B cell (primary cell): ENCODE measurements at regions not wholly inside any gene's neighbourhood (a gene's known extent, or its start where the extent isn't known, plus 50 kb on each side); places are given as distances from the start of the nearest gene placed in this dataset.

ENCODE experiments used
- ATAC-seq: fragments of 200-7000 bp; cut with Tn5 transposase; one replicate; pipeline ENCODE4 v1.10.0; 2021; ENCODE audit warnings: low read depth, mild to moderate bottlenecking, moderate number of reproducible peaks, moderate library complexity
- CTCF ChIA-PET: fragments of 350-600 bp; sonication (Branson Sonifier 250); formaldehyde crosslinking; loops from one replicate; lab custom pipeline; 2021; ENCODE audit warnings: antibody characterized with exemption, inconsistent platforms; lab: Charles Lee
- POLR2A ChIA-PET: fragments of 350-600 bp; sonication (Branson Sonifier 250); formaldehyde crosslinking; loops from one replicate; lab custom pipeline; 2021; ENCODE audit warnings: antibody characterized with exemption; lab: Charles Lee
- DNase-seq: peaks from one replicate; pipeline ENCODE4 v3.0.0; 2013
- H2AFZ ChIP-seq: 2 replicates; pipeline ENCODE4 v1.6.1; 2012; ENCODE audit warnings: mild to moderate bottlenecking, low read depth, low read length; ENCODE audit not compliant: insufficient read depth, poor library complexity, severe bottlenecking
- H3K27ac ChIP-seq, 2 donors: 1 replicate in 1 of 2; 2 replicates in 1 of 2; pipeline ENCODE4 v1.5.1; 2012 to 2013; ENCODE audit warnings: low read length in 2 of 2, mild to moderate bottlenecking in 2 of 2, moderate library complexity in 1 of 2
- H3K27me3 ChIP-seq, 4 experiments: fragments of 200-600 bp in 1 of 4; sonication (generic) in 1 of 4; replicated peaks in 1 of 4; 1 replicate in 2 of 4; 2 replicates in 2 of 4; pipeline versions ENCODE4 v1.6.1 to v1.7.0; 2013 to 2016; ENCODE audit warnings: low read length in 3 of 4, mild to moderate bottlenecking in 2 of 4, mixed read lengths in 1 of 4, moderate library complexity in 1 of 4; ENCODE audit not compliant: insufficient read depth in 4 of 4, control insufficient read depth in 3 of 4; ENCODE audit errors: control extremely low read depth in 1 of 4
- H3K36me3 ChIP-seq, 2 experiments: replicated peaks in 1 of 2; 1 replicate in 1 of 2; 2 replicates in 1 of 2; pipeline versions ENCODE4 v1.6.1 to v1.7.1; 2013; ENCODE audit warnings: low read length in 1 of 2; ENCODE audit not compliant: insufficient read depth in 2 of 2, control insufficient read depth in 1 of 2; ENCODE audit errors: control extremely low read depth in 1 of 2, extremely low read depth in 1 of 2
- H3K4me1 ChIP-seq, 2 donors: fragments of 200-600 bp in 1 of 2; sonication (generic) in 1 of 2; 1 replicate in 1 of 2; 2 replicates in 1 of 2; pipeline versions ENCODE4 v1.5.1 to v1.6.1; 2013 to 2017; ENCODE audit warnings: low read length in 2 of 2; ENCODE audit not compliant: control insufficient read depth in 2 of 2, insufficient read depth in 2 of 2
- H3K4me2 ChIP-seq: replicated peaks from 2 replicates; pipeline ENCODE3; 2012; ENCODE audit warnings: mild to moderate bottlenecking, low read depth, low read length; ENCODE audit not compliant: poor library complexity, severe bottlenecking
- H3K4me3 ChIP-seq, 5 experiments: fragments of 200-600 bp in 1 of 5; sonication (generic) in 1 of 5; 1 replicate in 3 of 5; 2 replicates in 2 of 5; pipeline versions ENCODE4 v1.5.1 to v1.7.0; 2011 to 2016; ENCODE audit warnings: low read length in 4 of 5, mild to moderate bottlenecking in 4 of 5, low read depth in 2 of 5, control low read depth in 1 of 5, moderate library complexity in 1 of 5; ENCODE audit not compliant: insufficient read depth in 1 of 5; ENCODE audit errors: control extremely low read depth in 1 of 5, extremely low read depth in 1 of 5
- H3K79me2 ChIP-seq: fragments of 200-600 bp; sonication (generic); one replicate; pipeline ENCODE4 v1.6.0; 2016; ENCODE audit warnings: low read length; ENCODE audit not compliant: control insufficient read depth, insufficient read depth
- H3K9ac ChIP-seq: fragments of 200-600 bp; sonication (generic); 2 replicates; pipeline ENCODE4 v1.6.1; 2017; ENCODE audit warnings: mild to moderate bottlenecking, low read length, moderate library complexity
- H3K9me3 ChIP-seq, 3 donors: one replicate each; pipeline versions ENCODE4 v1.6.1 to v1.7.1; 2013; ENCODE audit warnings: low read length in 2 of 3; ENCODE audit not compliant: control insufficient read depth in 2 of 3, insufficient read depth in 1 of 3; ENCODE audit errors: control extremely low read depth in 1 of 3
- H4K20me1 ChIP-seq: 2 replicates; pipeline ENCODE4 v1.6.0; 2012; ENCODE audit warnings: mild to moderate bottlenecking, low read length; ENCODE audit not compliant: insufficient read depth, control insufficient read depth, poor library complexity, severe bottlenecking
- H3K27ac Mint-ChIP-seq: one replicate; pipeline ENCODE4 v1.8.0; 2021; ENCODE audit warnings: mixed read lengths
- H3K27me3 Mint-ChIP-seq: one replicate; pipeline ENCODE4 v1.8.0; 2021; ENCODE audit warnings: mixed read lengths
- H3K4me1 Mint-ChIP-seq: one replicate; pipeline ENCODE4 v1.8.0; 2021; ENCODE audit warnings: mixed read lengths
- H3K4me3 Mint-ChIP-seq: one replicate; pipeline ENCODE4 v1.8.0; 2021; ENCODE audit warnings: mixed read lengths
- H3K9me3 Mint-ChIP-seq: one replicate; pipeline ENCODE4 v1.8.0; 2022; ENCODE audit warnings: mixed read lengths; ENCODE audit not compliant: insufficient read depth
- EZH2 ChIP-seq: IDR thresholded peaks from 2 replicates; pipeline ENCODE4 v1.6.1; 2012; ENCODE audit warnings: borderline replicate concordance, low read depth, mild to moderate bottlenecking, moderate library complexity, low read length; ENCODE audit not compliant: insufficient read depth, poor library complexity, severe bottlenecking
- WGBS: methylation state at CpG from one replicate; pipeline ENCODE4 v1.1.5; 2013; ENCODE audit warnings: missing lambda C conversion rate; ENCODE audit not compliant: insufficient coverage; 5-methylcytosine and 5-hydroxymethylcytosine counted together
- intact Hi-C: fragments of 100-400 bp; cut with micrococcal nuclease; formaldehyde crosslinking; loops from one replicate; pipeline ENCODE4 v1.10.0; 2022
- TF ChIP-seq, protein P1 (sequence below): fragments of 200-600 bp; IDR thresholded peaks from one replicate; pipeline ENCODE4 v1.8.0; 2022; ENCODE audit warnings: antibody characterized with exemption, mild to moderate bottlenecking

DNA sequence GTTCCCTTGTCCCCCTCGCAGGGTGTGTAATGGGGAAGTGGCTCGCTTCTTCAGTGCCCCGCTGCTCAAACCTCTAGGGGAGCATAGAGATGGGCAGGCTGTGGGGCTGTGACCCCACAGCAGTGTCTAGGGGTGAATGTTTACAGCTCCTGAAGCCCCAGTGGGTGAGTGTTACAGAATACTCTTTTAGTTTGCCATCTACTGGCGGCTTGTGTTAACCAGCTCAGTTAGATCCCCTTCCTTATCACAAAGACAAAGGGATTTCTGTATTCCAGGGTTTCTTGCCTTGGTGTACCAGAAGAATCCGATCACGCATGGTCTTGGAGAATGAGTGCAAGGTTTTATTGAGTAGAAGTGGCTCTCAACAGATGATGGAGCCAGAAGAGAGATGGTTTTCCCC lies 108.1 kb upstream of the IQCM start:
- Histone ChIP-seq H3K36me3 (no peaks in the 10 kb centered on the region), H3K27me3 (no peaks in the 10 kb centered on the region), H2AFZ (no peak overlapping the region), H3K9ac (no peak overlapping the region), H4K20me1 (no peaks in the 10 kb centered on the region), H3K4me2 (no peak overlapping the region), H3K9me3 (no peaks in the 10 kb centered on the region), H3K27ac (no peak overlapping the region), H3K79me2 (no peaks in the 10 kb centered on the region), H3K4me3 (no peak overlapping the region), H3K4me1 (no peaks in the 10 kb centered on the region)
- ChIA-PET POLR2A (no interaction called here), CTCF (no interaction called here)
- DNase-seq (no peak), ATAC-seq (no peak)
- 90% methylated on average over 3 of the region's 6 CpGs for WGBS
- Mint-ChIP-seq H3K4me1 (no peaks in the 10 kb centered on the region), H3K27ac (no peak overlapping the region), H3K27me3 (no peaks in the 10 kb centered on the region), H3K4me3 (no peak overlapping the region), H3K9me3 (no peaks in the 10 kb centered on the region)
- TF ChIP-seq, protein P1, sequence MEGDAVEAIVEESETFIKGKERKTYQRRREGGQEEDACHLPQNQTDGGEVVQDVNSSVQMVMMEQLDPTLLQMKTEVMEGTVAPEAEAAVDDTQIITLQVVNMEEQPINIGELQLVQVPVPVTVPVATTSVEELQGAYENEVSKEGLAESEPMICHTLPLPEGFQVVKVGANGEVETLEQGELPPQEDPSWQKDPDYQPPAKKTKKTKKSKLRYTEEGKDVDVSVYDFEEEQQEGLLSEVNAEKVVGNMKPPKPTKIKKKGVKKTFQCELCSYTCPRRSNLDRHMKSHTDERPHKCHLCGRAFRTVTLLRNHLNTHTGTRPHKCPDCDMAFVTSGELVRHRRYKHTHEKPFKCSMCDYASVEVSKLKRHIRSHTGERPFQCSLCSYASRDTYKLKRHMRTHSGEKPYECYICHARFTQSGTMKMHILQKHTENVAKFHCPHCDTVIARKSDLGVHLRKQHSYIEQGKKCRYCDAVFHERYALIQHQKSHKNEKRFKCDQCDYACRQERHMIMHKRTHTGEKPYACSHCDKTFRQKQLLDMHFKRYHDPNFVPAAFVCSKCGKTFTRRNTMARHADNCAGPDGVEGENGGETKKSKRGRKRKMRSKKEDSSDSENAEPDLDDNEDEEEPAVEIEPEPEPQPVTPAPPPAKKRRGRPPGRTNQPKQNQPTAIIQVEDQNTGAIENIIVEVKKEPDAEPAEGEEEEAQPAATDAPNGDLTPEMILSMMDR, result no peak
- no peak for TF ChIP-seq EZH2
- intact Hi-C loops, result no loop called here

DNA sequence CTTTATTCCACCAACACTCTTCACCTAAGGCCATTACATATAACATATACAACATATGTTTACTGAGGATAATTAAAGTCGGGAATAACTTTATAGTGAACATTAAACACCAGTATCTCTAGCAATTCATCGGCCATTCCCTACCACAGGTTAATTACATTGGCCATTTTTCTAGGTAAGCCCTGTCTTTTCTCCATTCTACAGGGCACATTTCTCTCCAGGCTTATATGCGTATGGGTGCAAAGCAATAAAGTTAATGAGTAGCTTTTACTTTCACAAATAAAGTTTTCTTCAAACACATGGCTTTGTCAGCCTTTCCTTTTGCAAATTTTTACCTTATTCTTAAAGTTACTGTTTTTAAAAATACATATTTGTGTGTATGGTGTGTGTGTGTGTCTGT lies 111.9 kb upstream of the IQCM start:
- Histone ChIP-seq H3K4me3 (no peak overlapping the region), H3K27me3 (no peaks in the 10 kb centered on the region), H3K9ac (no peak overlapping the region), H3K9me3 (no peaks in the 10 kb centered on the region), H3K4me2 (no peak overlapping the region), H2AFZ (no peak overlapping the region), H3K36me3 (no peaks in the 10 kb centered on the region), H3K4me1 (no peaks in the 10 kb centered on the region), H3K79me2 (no peaks in the 10 kb centered on the region), H4K20me1 (no peaks in the 10 kb centered on the region), H3K27ac (no peak overlapping the region)
- H3K9me3 Mint-ChIP-seq, result no peaks in the 10 kb centered on the region
- ChIA-PET POLR2A (no interaction called here), CTCF (no interaction called here)
- no peak overlapping the region for H3K27ac Mint-ChIP-seq
- no CpG with 5 or more reads among the region's 3 CpGs for WGBS
- H3K4me3 Mint-ChIP-seq, result no peak overlapping the region
- TF ChIP-seq, protein P1, result no peak
- TF ChIP-seq EZH2, result no peak
- H3K27me3 Mint-ChIP-seq, result no peaks in the 10 kb centered on the region
- intact Hi-C loops, result no loop called here
- ATAC-seq (no peak), DNase-seq (no peak)
- no peaks in the 10 kb centered on the region for H3K4me1 Mint-ChIP-seq
